ENCODE measurements at regions not wholly inside any gene's neighbourhood (a gene's known extent, or its start where the extent isn't known, plus 50 kb on each side); places are given as distances from the start of the nearest gene placed in this dataset.

GRCh38 chr5:61658592-61659008, 326.5 kb downstream of the ZSWIM6 start:
- no peak overlapping the region for H3K27ac ChIP-seq (ENCODE audit: low read depth, low read length)
- Mint-ChIP-seq H3K4me3 (peak overlapping the region; percentile 42), H3K36me3 (ENCODE audit: low read depth) (no peaks in the 10 kb centered on the region), H3K9me3 (no peaks in the 10 kb centered on the region), H3K27ac (peak overlapping the region; percentile 88), H3K4me1 (peaks cover 20% of the 10 kb centered on the region), H3K27me3 (ENCODE audit: insufficient read depth) (peaks cover 6% of the 10 kb centered on the region)
- TF ChIP-seq CTCF (conservative IDR thresholded peaks at IDR 0.05): peak; percentile 97
- no peaks in the 10 kb centered on the region for H3K36me3 ChIP-seq (ENCODE audit: control insufficient read depth, insufficient read depth, low read length)
- 49 to 58% methylated on average over 7 to 9 of the region's 9 CpGs for WGBS, 2 experiments (ENCODE audit: insufficient coverage in 1 of 2, insufficient read length in 1 of 2)
- H3K4me3 ChIP-seq (ENCODE audit: low read length): no peak overlapping the region
- peak overlapping the region; percentile 43 for H3K9ac ChIP-seq (ENCODE audit: extremely low read depth, low read length, poor library complexity, severe bottlenecking)
- H3K9me3 ChIP-seq (ENCODE audit: control insufficient read depth, low read length): no peaks in the 10 kb centered on the region
- no peaks in the 10 kb centered on the region for H3K27me3 ChIP-seq (ENCODE audit: control insufficient read depth, insufficient read depth, low read length, poor library complexity, severe bottlenecking)
- H3K4me1 ChIP-seq (ENCODE audit: control insufficient read depth, insufficient read depth, low read length): peaks cover 6% of the 10 kb centered on the region
- peak; percentile 99 for DNase-seq

GRCh38 chr5:61659221-61659696, 327.2 kb downstream of the ZSWIM6 start:
- H3K27ac Mint-ChIP-seq: peak overlapping the region; percentile 88
- H3K9ac ChIP-seq (ENCODE audit: extremely low read depth, low read length, poor library complexity, severe bottlenecking): peak overlapping the region; percentile 43
- H3K27ac ChIP-seq (ENCODE audit: low read depth, low read length): no peak overlapping the region
- H3K9me3 Mint-ChIP-seq: no peaks in the 10 kb centered on the region
- 47 to 79% methylated on average over 5 to 13 of the region's 13 CpGs for WGBS, 2 experiments (ENCODE audit: insufficient coverage in 1 of 2, insufficient read length in 1 of 2)
- H3K4me1 Mint-ChIP-seq: peaks cover 20% of the 10 kb centered on the region
- peak; percentile 94 for DNase-seq
- no peaks in the 10 kb centered on the region for H3K9me3 ChIP-seq (ENCODE audit: control insufficient read depth, low read length)
- H3K4me3 ChIP-seq (ENCODE audit: low read length): peak overlapping the region; percentile 46
- peaks cover 6% of the 10 kb centered on the region for H3K27me3 Mint-ChIP-seq (ENCODE audit: insufficient read depth)
- no peaks in the 10 kb centered on the region for H3K36me3 ChIP-seq (ENCODE audit: control insufficient read depth, insufficient read depth, low read length)
- no peak for TF ChIP-seq CTCF (conservative IDR thresholded peaks at IDR 0.05)
- H3K4me1 ChIP-seq (ENCODE audit: control insufficient read depth, insufficient read depth, low read length): peaks cover 6% of the 10 kb centered on the region
- H3K4me3 Mint-ChIP-seq: peak overlapping the region; percentile 42
- H3K27me3 ChIP-seq (ENCODE audit: control insufficient read depth, insufficient read depth, low read length, poor library complexity, severe bottlenecking): no peaks in the 10 kb centered on the region
- no peaks in the 10 kb centered on the region for H3K36me3 Mint-ChIP-seq (ENCODE audit: low read depth)

- H3K4me3 ChIP-seq (ENCODE audit: low read length): no peak overlapping the region
- Mint-ChIP-seq H3K27ac (no peak overlapping the region), H3K4me1 (peaks cover 20% of the 10 kb centered on the region), H3K9me3 (no peaks in the 10 kb centered on the region), H3K27me3 (ENCODE audit: insufficient read depth) (peaks cover 8% of the 10 kb centered on the region), H3K36me3 (ENCODE audit: low read depth) (no peaks in the 10 kb centered on the region), H3K4me3 (no peak overlapping the region)
- no peak for TF ChIP-seq CTCF (conservative IDR thresholded peaks at IDR 0.05)
- H3K9me3 ChIP-seq (ENCODE audit: control insufficient read depth, low read length): no peaks in the 10 kb centered on the region
- no peak for DNase-seq
- no peaks in the 10 kb centered on the region for H3K36me3 ChIP-seq (ENCODE audit: control insufficient read depth, insufficient read depth, low read length)
- peaks cover 6% of the 10 kb centered on the region for H3K4me1 ChIP-seq (ENCODE audit: control insufficient read depth, insufficient read depth, low read length)
- H3K27me3 ChIP-seq (ENCODE audit: control insufficient read depth, insufficient read depth, low read length, poor library complexity, severe bottlenecking): no peaks in the 10 kb centered on the region
- H3K27ac ChIP-seq (ENCODE audit: low read depth, low read length): no peak overlapping the region
- whole genome bisulfite sequencing, 2 experiments (ENCODE audit: insufficient coverage in 1 of 2, insufficient read length in 1 of 2): 80 to 97% methylated on average over 1 to 5 of the region's 5 CpGs
- H3K9ac ChIP-seq (ENCODE audit: extremely low read depth, low read length, poor library complexity, severe bottlenecking): no peak overlapping the region
Measured at GRCh38 chr5:61662670-61663069, 330.6 kb downstream of the ZSWIM6 start.
